Spleen (tissue), 7 donors: ENCODE measurements at regions not wholly inside any gene's neighbourhood (a gene's known extent, or its start where the extent isn't known, plus 50 kb on each side); places are given as distances from the start of the nearest gene placed in this dataset.

Experiments used
- POLR2A ChIP-seq, 3 donors: fragments of 450-650 bp; IDR thresholded peaks; one replicate each; pipeline ENCODE4 v1.5.1; 2017; ENCODE audit warnings: antibody characterized with exemption in 3 of 3, mild to moderate bottlenecking in 1 of 3
- TF ChIP-seq, protein P1 (sequence below), 11 experiments: fragments of 200-600 bp in 7 of 11; fragments of 450-650 bp in 4 of 11; sonication (generic) in 4 of 11; IDR thresholded peaks in 8 of 11; conservative IDR thresholded peaks in 3 of 11; 1 replicate in 7 of 11; 2 replicates in 4 of 11; pipeline versions ENCODE4 v1.4.0 to v1.8.0; 2016 to 2021; ENCODE audit warnings: antibody characterized with exemption in 11 of 11, inconsistent platforms in 4 of 11, mild to moderate bottlenecking in 1 of 11
- donor health status: DM: no; HTN: no; CAD: no; lungs with moderate emphysema.
- donor health status: DM: no; HTN: no; CAD: no.
- donor health status: DM: no; HTN: no; CAD: no.

DNA sequence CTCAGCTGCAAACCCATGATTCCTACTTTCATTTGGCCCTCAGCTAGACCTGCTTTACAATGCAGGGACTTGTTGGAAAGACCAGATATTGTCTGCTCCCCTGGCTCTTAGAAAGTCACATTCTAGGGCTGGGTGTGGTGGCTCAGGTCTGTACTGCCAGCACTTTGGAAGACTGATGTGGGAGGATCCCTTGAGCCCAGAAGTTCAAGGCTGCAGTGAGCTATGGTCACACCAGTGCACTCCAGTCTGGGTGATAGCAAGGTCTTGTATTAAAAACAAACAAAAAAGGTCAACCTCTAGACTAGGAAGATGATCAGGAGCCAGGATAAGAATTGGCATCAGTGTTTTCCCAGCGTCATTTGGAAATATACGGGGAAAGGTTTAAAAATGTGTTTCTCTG is 145.8 kb downstream of the PALM2AKAP2 start:
- TF ChIP-seq, protein P1, sequence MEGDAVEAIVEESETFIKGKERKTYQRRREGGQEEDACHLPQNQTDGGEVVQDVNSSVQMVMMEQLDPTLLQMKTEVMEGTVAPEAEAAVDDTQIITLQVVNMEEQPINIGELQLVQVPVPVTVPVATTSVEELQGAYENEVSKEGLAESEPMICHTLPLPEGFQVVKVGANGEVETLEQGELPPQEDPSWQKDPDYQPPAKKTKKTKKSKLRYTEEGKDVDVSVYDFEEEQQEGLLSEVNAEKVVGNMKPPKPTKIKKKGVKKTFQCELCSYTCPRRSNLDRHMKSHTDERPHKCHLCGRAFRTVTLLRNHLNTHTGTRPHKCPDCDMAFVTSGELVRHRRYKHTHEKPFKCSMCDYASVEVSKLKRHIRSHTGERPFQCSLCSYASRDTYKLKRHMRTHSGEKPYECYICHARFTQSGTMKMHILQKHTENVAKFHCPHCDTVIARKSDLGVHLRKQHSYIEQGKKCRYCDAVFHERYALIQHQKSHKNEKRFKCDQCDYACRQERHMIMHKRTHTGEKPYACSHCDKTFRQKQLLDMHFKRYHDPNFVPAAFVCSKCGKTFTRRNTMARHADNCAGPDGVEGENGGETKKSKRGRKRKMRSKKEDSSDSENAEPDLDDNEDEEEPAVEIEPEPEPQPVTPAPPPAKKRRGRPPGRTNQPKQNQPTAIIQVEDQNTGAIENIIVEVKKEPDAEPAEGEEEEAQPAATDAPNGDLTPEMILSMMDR (IDR thresholded peaks at IDR 0.05 in 8 of 11, conservative IDR thresholded peaks at IDR 0.05 in 3 of 11) = no peak
- no peak for TF ChIP-seq POLR2A (IDR thresholded peaks at IDR 0.05)
